Stimulated activated CD8-positive, alpha-beta memory T cell treated with anti-CD3 and anti-CD28 coated beads, Interleukin-12 subunit alpha, Interleukin-12 subunit beta, amount 100 ng/mL, for 24 hours (primary cell): ENCODE measurements at regions not wholly inside any gene's neighbourhood (a gene's known extent, or its start where the extent isn't known, plus 50 kb on each side); places are given as distances from the start of the nearest gene placed in this dataset.
"Not testable (repeated sequence)": the region's sequence is repeated elsewhere in the genome, so short reads cannot be mapped to it uniquely, and the experiment has no call there.

Experiments used
- DNase-seq: peaks from one replicate; pipeline ENCODE4 v3.0.0-alpha.2; 2020; ENCODE audit errors: extremely low read depth

DNA sequence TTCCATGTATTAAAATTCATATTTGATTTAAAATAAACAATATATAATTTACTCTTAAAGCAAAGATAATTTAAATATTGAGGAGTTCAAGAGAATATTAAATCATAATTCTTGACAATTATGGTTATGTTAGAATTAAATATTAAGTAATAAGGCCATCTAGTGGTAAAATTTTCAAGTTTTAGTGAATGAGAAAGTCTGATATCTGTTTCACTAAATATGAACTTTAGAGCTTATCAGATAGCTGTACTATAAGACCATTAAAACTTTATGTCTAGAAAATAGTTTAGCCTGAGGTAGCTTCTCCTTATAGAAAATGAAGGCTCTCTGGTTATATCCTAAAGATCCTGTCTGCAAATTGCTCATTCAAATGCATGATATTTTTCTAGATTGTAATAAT lies 152.1 kb upstream of the PRSS12 start:
- DNase-seq, result not testable (repeated sequence)

DNA sequence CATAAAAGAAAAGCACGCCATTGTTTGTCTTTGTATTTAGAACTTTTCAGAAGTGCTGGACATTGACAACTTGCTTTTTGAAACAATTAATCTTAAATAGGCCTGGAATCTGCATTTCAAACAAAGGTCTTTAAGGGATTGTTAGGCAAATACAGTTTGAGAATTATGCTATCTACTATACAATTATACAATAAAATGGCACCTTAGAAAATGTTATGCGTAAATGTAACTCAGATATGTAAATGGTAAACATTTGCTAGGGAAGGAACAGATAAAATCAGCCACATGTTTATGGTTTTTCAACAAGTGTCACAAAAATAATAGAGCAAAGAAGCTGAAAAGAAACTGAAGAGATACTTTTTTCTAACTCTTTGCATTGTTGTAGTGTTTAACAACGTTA lies 152.7 kb upstream of the PRSS12 start:
- not testable (repeated sequence) for DNase-seq

DNA sequence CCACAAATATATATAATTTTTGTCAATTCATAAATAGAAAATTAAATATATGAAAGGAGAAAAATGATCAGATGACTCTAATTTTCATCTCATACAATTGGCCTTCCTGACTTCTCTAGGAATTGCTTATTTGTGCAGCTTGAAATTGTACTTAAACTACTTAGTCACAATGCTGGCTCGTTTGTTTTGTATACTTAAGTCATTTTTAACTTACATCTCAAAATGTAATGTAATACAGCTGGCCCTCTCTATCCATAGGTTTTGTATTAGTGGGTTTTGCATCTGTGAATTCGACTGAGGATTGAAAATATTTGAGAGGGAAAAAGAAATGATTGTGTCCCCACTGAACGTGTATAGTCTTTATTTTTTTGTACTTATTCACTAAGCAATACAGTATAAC lies 160.1 kb upstream of the PRSS12 start:
- DNase-seq, result not testable (repeated sequence)

DNA sequence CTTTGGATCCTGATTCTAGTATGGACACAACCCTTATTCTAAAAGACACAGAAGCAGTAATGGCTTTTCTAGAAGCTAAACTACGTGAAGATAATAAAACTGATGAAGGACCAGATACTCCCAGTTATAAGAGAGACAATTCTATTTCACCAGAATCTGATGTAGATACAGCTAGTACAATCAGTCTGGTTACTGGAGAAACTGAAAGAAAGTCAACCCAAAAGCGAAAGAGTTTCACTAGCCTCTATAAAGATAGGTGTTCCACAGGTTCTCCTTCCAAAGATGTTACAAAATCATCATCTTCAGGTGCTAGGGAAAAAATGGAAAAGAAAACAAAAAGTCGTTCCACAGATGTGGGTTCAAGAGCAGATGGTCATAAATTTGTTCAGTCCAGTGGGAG lies 161.5 kb upstream of the PRSS12 start:
- DNase-seq, result not testable (repeated sequence)

DNA sequence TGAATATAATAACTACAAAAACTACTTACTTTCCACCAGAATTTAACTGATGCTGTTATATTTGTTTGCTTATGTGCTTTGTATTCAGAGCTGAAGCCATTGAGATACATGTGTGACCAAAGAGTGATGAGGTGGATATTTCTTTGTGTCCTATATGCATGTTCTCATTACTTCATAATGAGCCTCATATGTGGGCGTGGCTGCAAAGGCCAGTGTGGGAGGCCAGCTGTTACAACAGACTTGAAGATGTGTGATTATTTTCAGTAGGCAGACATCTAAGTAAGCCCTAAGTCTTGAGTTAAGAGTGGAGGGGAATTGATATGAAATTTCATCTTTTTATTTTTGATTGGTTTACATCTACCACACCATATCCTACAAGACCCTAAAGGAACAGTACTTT lies 163.3 kb upstream of the PRSS12 start:
- not testable (repeated sequence) for DNase-seq

DNA sequence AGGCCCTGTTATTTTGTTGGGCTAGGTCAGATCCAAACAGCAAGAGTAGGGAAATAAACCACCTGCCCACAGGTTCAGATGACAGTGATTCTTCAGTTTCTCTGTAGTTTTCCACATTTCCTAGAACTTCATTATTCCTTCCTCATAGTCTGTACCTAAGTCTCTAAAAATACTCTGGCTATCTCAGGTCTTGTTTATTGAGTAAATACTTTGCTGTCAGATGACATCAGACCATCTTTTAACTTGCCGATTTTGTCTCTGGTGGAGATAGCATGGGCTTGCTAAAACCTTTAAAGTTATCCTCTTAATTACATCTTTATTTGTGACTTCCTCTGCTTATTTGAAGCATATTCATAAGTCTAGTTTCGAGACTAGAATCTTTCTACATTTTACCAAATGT lies 155.1 kb upstream of the METTL14 start:
- DNase-seq, result not testable (repeated sequence)

DNA sequence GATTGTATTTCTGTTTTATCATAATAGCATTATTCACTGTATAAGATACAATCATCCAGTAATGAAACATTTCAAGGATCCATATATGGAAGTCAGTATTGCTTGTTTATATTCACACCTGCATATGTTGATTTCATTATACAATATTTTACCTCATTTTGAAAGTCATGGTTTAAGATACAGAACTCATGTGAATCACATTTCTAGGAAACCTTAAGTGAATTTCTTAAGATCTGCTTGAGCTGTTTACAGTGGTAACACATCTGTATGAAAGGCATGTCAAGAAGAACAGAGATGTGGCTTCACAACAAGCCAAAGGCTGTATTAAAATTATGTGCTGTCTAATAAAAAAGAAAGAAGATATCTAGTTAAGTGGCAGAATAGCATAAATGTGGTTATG lies 153.2 kb upstream of the METTL14 start:
- DNase-seq, result not testable (repeated sequence)

DNA sequence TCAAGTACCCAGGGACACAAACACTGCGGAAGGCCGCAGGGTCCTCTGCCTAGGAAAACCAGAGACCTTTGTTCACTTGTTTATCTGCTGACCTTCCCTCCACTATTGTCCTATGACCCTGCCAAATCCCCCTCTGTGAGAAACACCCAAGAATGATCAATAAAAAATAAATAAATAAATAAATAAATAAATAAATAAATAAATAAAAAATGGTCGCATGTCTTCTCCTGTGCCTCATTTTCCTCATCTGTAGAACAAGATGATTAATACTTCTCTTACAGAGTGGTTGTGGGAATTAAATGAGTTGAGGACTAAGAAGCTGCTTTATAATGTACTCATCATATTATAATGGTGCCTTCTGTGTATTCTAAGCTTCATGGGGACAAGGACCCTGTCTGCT lies 149.4 kb upstream of the METTL14 start:
- not testable (repeated sequence) for DNase-seq

DNA sequence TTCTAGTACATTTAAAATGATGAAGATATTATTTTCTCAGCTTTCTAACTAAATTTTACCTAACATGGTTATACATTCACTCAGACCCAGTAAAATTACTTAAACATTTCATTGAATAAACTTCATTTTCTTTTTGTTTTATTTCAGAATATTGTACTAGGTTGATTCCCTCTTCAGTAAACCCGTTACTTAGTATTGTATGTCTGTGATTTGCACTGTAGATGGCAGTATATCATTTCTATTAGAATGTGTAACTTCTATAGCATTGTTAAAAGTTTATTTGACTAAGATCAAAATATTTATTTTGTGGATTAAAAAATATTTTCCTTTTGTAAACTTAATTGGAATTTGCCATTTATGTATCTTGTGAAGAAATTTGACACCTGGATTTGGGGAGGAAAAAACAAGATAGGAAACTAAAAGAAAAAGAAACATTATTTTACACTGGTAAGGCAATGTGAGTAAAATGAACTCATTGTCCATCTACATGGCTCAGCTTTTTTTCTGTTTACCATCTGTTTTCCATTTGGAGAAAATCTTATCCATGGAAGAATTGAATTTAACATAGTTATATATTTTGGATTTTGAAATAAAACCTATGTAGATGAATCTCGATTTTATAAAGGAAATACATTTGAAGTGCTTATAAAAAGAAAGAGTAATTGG lies 145.6 kb upstream of the METTL14 start:
- not testable (repeated sequence) for DNase-seq

DNA sequence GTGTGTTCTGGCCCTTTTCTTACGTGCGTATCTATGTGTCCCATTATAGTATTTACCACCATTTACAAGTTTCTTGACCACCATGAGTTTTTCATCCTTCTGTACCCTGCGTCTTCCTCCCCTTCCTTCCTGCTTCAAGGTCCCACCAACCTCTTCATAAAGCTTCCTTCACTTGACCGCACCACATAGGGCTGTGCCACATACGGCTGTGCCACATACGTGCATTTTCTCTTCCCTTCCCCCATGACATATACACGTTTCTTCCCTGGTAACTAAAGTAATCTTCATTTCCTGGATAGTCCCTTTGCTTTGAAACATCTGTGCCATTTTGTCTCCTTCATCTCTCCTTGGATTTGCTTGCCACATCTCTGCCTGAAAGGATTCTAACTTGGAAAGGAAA lies 128.6 kb upstream of the METTL14 start:
- DNase-seq, result not testable (repeated sequence)

DNA sequence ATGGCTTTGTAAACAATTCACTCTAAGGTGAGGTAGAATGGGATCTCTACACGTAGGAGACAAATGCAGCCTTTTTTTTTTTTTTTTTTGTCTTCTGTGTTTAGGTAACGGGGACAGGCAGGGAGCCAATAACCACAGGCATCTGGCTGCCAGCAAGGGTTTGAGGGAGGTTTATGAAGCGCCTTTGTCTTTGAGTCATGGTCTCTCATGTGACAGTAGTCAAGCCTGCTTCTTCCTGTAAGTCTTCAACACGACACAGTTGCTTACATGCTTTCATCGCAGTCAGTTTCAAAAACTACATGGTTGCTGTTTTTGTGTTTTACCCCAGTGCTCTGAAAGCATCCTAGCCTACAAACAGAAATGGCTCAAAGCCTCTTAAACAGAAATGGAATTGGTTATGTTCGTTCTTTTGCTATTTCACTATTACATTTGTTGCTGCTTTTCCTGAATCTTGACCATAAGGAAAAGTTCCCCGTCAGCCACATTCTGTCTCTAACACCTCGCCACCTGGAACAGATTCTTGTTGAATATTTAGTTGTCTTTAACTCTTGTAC lies 127.8 kb upstream of the METTL14 start:
- no peak for DNase-seq

DNA sequence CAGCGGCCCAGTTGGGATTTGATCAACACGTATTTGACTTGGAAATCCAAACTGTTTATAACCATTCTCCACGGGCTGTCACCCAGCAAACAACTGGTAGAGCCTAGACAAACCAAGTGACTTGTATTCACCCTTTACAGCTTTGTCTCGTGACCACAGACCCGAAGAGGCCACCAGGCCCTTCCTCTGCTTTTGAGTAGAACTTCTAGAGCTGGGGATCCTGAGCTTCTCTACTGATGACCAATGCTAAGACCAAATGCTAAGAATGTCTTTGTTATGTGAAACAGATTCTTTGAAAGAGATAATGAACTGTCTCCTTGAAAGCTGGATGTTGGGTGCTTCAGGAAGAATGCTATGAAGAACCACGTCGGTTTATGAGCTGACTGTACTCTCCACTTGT lies 127.0 kb upstream of the METTL14 start:
- DNase-seq, result not testable (repeated sequence)

DNA sequence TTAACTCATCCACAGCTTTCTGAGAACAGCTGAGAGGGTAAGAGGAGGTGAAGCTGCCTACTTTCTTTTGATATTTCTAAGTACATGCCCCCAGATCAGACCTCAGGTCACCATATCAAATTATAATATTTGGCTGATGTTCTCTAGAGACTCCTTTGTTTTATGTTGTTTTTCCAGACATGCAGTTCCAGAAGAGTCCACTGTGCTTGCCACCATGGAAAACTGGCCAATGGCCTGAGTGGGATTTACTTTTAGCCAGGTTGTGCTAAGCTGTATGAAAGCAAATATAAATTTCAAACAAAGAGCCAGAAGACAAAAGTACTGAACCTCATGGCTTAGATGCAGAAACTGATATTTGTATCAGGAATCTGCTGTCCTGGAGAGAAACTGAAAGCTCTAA lies 123.6 kb upstream of the METTL14 start:
- DNase-seq, result not testable (repeated sequence)

DNA sequence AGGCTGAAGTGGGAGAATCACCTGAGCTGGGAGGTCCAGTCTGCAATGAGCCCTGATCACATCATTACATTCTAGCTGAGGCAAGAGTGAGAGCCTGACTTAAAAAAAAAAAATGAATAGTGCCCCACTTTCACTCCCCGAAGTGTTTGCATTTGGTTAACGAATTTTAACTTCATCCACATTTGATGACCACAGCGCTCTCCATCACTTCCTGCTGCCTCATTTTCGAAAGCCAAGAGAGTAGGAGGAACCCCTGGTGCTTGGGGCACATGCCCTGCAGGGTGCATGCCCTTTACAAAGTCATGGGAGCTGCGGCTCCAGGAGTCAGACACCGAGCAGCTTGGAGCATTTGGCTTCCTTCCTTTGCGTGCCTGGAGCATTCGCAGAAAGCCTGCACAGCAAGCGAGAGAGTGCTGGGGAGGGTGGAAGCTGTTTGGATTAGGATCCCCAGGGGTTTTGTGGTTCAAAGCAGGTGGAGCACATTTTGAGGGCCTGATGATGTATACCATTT lies 119.1 kb upstream of the METTL14 start:
- not testable (repeated sequence) for DNase-seq

DNA sequence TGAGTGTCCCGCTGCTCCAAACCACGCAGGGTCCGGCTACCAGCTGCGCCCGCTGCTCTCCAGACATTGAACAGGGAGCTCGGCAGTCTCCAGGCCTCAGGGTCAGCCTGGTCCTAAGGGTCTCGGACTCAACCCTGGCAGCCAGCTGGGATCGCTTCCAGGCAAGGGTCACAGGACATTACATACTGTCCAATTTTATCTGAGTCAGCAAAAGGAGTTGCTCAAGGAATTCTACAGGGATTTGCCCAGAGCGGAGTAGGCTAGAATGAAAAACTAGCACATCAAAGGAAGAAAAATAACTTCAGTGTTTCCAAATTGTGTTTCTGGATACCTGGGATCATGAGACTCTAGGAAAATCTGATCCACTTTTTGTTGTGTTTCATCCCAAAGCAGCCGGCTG lies 112.2 kb upstream of the METTL14 start:
- DNase-seq, result not testable (repeated sequence)

DNA sequence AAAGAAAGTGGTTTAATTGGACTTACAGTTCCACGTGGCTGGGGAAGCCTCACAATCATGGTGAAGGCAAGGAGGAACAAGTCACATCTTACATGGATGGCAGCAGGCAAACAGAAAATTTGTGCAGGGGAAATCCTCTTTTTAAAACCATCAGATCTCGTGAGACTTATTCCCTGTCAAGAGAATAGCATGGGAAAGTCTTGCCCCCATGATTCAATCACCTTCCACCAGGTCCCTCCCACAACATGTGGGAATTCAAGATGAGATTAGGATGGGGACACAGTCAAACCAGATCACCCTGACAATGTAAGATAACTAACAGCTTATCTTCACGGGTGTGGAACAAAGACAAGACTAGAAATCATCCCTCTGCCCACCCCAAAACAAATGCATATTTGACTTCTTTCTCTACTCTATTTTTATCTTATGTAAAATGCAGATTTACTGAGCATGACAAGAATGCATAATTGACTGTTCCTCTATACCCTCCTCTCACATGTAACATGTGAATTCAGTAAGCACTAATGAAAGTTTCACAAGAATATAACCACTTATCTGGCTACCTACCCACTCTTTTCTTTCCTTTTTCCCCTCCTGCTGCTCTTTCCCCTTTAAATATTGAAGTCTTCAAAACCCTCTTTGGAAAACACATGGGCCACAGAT lies 110.8 kb upstream of the METTL14 start:
- not testable (repeated sequence) for DNase-seq

DNA sequence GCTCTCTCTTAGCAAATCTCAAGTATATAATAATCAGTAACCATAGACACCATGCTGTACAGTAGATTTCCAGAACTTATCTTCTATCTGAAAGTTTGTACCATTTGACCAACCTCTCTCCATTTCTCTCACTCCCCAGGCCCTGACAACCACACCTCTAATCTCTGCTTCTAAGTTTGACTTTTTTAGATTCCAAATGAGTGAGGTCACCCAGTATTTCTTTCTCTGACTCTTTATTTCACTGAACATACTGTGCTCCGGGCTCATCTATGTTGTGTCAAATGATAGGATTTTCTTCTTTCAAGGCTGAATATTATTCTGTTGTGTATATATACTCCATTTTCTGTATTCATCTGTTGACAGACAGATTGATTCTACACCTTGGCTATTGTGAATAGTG lies 110.1 kb upstream of the METTL14 start:
- DNase-seq, result not testable (repeated sequence)

DNA sequence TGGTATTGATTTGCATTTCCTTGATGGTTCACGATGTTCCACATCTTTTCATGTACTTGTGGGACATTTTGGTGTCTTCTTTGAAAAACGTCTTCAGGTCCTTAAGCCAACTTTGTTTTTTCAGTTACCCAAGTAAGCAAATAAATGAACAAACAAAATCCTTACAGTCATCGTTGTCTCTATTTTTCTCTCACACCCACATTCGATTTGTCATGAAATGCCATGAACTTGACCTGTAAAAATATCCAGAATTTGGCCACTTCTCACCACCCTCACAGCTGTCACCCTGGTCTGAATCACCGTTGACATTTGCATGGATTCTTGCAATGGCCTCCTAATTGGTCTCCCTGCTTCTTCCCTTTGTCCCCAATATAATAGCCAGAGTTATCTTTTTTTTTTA lies 109.5 kb upstream of the METTL14 start:
- DNase-seq, result not testable (repeated sequence)

DNA sequence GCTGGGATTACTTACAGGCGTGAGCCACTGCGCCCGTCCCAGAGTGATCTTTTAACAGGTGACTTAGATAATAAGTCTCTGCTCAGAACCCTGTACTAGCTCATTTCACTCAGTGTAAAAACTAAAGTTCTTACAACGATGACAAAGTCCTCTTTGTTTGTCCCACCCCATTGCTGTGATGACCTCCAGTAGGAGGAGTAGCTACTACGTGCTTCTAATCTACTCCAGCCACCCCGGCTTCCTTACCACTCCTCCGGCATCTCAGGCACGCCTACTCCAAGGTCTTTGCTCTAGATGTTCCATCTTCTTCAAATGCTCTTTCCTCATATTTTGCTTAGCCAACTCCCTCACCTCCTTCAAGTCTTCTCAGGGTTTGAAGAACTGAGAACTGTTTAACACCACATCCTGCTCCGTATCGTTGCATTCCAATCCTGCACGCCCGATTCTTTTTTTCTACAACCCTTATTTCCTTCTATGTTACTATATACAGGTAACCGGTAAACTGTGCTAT lies 108.4 kb upstream of the METTL14 start:
- DNase-seq, result not testable (repeated sequence)

DNA sequence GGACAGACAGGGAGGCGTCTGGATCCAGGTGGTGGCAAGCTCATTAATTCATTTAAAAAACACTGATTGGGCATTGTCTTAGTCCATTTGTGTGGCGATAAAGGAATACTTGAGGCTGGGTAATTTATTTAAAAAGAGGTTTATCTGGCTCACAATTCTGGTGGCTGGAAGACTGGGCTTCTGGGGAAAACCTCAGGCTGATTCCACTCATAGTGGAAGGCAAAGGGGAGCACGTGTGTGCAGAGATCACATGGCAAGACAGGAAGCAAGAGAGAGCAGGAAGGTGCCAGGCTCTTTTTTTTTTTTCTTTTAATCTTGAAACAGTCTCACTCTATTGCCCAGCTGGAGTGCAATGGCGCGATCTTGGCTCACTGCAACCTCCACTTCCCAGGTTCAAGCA lies 100.2 kb upstream of the METTL14 start:
- no peak for DNase-seq

DNA sequence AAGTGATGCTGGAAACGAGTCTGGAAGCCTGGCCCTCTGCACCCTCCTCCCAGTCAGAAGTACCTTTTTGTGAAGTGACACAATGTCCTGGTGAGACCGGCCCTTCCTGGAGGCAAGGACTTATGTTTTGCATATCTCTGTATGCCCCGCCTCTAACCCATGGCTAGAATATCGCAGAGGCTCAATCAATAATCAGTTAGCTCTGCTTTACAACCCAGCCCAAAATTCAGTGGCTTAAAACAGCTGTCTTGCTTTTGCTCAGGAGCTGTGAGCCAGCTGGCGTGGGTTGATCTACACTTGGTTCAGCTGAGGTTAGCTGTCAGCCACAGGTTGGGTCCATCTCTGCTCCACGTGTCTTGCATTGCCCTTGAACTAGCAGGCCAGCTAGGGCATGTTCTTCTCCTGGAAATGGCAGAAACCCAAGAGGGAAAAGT lies 98.8 kb upstream of the METTL14 start:
- no peak for DNase-seq

DNA sequence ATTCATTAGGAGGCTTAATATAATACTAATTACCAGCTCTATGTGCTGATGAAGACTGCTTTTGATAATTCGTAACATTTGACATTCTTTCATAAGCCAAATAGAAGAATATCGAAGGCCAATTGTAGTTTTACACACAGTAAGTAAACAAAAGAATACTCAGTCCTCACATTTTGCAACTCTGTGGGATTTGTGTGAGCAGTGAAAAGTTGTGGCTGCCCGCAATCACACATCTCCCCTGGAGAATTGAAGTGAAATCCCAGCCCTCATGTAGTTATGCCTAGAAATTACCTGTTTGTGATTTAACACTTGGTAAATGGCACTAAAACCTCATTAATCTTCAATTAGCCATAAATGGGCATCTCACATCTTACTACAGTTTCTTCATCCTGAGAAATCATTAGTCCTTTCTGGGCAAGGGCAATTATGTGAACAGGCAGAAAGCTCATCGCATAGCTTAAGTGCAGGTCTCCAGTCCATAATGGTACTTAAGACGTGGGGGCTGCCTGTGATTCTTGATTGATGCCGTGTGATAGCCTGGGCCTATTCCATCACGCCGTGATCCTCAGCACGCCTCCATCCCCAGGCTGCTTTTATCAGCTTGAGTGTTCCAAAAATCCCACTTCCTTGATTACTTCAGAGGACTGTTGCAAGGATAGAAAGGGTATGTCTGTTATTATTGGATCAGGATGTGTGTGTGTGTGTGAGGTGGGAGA lies 97.9 kb upstream of the METTL14 start:
- no peak for DNase-seq
